Activated CD8-positive, alpha-beta memory T cell treated with anti-CD3 and anti-CD28 coated beads, Interleukin-2, amount 50 U/mL, for 24 hours (primary cell): ENCODE measurements at regions not wholly inside any gene's neighbourhood (a gene's known extent, or its start where the extent isn't known, plus 50 kb on each side); places are given as distances from the start of the nearest gene placed in this dataset.
"Not testable (repeated sequence)": the region's sequence is repeated elsewhere in the genome, so short reads cannot be mapped to it uniquely, and the experiment has no call there.

ENCODE experiments used
- DNase-seq: peaks from one replicate; pipeline ENCODE4 v3.0.0-alpha.2; 2020; ENCODE audit errors: extremely low read depth

- DNase-seq, result no peak
Measured at GRCh38 chr2:147609301-147609700, 235.5 kb upstream of the ACVR2A start.

- DNase-seq, result no peak
Measured at GRCh38 chr2:147607379-147607778, 237.4 kb upstream of the ACVR2A start.

DNA sequence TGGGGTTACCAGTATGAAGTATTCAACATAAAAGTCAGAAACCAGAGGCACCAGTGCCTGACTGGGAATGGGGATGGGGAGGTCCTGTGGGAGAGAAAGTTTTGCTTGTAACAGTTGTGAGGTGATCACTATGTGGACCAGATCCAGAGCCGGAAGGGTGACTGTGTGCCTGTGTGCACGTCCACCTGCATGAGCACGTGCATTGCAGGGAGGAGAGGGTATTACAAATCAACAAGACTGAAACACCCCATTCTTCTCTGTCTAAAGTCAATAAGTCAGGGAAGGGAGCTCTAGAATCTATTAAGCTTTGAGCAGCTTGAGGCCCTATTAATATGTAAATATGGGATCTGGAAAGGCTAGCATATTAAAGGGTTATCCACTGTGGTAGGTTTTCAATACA is 241.0 kb upstream of the ACVR2A start:
- no peak for DNase-seq

GRCh38 chr2:147603447-147603846 is 241.4 kb upstream of the ACVR2A start:
- DNase-seq, result no peak

DNA sequence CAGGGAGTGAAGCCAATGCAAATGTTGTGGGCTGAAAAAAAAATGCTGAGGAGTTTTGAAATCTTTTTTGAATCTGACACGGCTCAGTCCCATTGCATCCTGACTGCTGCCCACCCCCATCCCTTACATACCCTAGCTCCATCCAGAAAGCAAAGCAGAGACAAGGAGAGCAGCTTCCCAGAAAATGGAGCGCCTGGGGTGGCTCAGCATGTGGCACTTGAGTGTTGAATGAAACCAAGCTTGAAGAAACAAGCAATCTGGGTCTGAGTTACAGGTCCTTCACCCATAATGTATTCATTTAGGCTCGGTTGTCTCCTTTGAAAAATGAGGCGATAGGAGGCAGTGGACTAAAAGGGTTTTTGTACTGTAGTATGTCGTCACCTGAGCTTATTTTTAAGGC is 244.2 kb upstream of the ACVR2A start:
- DNase-seq, result no peak

GRCh38 chr2:147600223-147600622 is 244.6 kb upstream of the ACVR2A start:
- DNase-seq, result no peak

DNA sequence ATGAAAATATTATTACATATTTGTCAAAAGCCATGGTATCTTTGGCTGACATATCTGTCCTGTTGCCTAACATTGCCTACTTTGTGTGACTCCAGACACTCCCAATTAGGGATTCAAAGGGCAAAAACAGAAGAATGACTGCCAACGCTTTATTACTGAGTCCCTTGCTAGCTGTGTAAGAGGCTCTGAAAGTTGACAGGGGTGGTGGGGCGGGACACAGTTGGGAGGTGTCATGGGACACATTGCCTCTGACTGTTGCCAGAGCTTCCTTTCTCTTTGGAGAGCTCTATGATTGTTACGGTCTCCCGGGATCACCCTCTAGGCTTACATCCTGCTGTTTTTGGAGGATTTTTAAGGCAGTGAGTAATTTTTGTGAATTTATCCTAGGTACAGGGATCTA is 249.6 kb upstream of the ACVR2A start:
- DNase-seq, result no peak

DNA sequence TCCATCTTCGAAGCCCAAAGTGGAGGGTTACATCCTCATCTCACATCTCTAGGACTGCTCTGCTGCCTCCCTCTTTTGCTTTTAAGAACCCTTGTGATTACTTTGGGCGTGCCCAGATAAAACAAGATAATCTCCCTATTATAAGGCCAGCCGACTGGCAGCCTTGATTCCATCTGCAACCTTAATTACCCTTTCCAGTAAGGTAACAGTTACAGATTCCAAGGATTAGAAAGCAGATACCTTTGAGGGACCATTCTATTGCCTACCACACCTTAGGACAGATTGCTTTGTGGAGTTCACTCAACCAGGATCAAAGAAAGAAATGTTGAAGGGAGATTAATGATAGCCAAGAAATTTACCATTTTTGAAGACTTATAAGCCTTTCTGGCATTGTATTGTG is 250.8 kb upstream of the ACVR2A start:
- no peak for DNase-seq

DNA sequence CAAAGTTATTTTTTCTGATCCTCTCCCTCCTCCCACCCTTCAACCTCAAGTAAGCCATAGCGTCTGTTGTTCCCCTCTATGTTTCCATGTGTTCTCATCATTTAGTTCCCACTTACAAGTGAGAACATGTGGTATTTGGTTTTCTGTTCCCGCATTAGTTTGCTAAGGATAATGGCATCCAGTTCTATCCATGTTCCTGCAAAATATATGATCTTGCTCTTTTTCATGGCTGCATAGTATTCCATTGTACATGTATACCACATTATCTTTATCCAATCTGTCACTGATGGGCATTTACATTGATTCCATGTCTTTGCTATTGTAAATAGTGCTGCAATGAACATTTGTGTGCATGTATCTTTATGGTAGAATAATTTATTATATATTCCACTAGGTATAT is 252.0 kb upstream of the ACVR2A start:
- not testable (repeated sequence) for DNase-seq

DNA sequence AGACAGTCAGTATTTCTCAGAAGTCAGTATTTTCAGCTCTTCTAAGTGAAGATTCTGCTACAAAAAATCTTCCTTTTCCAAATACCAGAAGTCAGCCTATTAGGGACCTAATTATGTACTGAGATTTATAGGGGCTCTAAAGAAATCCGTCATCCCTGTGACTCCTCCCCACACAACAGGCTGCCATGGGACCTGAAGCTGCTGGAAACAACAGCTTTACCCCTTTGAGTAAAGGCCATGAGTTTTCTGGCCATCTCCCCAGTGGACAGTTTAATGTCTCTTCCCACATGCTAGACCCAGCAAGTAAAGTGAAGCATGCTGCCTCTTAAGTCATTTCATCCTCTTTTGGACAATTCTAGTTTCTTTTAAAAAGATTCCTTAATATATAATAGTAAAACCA is 255.7 kb upstream of the ACVR2A start:
- no peak for DNase-seq

GRCh38 chr2:147588191-147588590 is 256.6 kb upstream of the ACVR2A start:
- no peak for DNase-seq

DNA sequence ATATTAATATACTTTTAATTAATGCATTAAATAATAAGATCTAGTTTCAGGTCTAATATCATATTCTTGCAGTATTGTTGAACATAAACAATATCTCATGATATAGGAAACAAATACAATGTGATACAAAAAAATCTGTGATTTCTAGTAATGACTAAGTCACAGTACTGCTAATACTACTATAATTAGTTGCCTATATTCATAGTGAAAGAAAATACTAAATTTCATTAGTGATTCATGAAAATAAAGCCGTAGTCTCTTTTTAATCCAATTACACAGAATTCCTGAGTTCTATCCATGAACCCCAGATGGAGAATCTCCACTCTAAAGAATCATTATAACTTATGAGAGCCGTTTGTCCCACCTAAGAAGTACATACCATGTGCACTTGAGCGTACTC is 266.3 kb upstream of the ACVR2A start:
- no peak for DNase-seq

GRCh38 chr2:147577998-147578380 is 266.8 kb upstream of the ACVR2A start:
- no peak for DNase-seq

DNA sequence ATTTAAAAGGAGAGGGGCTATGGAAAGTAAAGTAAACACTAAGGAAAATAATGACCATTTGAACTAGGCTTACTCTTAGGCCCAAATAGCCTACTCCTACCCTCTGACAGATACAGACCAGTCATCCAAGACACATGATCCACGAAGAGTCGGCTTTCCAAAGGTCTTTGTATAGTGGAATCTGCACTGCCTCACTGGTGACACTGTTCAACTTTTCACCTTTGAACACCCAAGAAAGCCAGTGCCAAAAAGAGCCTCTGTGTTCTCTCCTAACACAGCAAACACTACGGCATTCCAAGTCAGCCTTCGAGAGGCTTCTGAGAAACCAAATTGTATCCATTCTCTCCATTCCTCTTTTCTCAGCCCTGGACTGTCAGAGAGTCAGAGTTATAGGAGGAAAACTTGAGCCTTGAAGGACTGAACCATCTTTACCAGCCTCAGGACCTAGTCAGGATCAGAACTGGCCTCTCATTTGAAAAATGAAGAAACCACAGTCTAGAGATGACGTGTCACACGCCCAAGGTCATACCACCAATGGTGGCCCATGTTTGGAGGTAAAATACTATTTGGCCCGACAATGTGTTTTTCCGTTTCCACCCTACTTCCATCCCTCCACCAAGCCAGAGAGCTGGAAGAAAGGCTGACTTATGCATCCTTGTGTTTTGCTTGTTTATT is 267.4 kb upstream of the ACVR2A start:
- DNase-seq, result no peak

- DNase-seq, result no peak
Measured at GRCh38 chr2:147575106-147575505, 269.7 kb upstream of the ACVR2A start.

- no peak for DNase-seq
Measured at GRCh38 chr2:147572622-147573021, 272.2 kb upstream of the ACVR2A start.

DNA sequence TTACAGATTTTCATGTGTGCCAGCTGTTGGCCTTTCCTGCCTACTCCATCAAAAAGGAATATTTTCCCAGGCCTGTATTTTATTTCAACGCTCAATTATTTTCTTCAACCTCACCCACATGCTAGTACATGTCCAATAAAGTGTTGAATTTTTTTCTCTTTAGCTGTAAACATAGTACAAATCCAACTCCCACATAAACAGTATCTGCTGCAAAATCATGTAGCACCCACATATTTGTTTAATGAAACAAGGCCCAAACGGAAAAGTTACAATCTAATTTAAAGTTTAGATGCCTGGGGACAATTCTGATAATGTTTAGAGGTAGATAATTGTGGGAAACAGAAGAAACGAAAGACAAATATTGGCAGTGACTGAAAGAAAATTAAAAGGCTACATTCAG is 275.4 kb upstream of the ACVR2A start:
- DNase-seq, result no peak

DNA sequence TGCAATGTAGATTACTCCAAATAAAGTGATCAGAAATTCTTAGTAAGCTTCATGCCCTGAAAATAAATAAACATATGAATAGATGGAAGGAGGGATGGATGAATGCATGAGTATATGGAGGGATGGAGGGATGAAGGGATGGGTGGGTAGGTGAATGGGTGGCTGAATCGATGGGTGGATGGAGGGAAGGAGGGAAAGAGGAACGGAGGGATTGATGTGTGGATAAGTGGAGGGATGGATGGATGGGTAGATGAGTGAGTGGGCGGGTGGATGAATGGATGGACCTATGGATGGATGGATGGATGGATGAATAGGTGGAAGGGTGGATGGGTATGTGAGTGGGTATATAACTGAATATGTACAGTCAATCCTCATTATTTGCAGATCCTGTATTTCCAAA is 276.7 kb upstream of the ACVR2A start:
- no peak for DNase-seq

DNA sequence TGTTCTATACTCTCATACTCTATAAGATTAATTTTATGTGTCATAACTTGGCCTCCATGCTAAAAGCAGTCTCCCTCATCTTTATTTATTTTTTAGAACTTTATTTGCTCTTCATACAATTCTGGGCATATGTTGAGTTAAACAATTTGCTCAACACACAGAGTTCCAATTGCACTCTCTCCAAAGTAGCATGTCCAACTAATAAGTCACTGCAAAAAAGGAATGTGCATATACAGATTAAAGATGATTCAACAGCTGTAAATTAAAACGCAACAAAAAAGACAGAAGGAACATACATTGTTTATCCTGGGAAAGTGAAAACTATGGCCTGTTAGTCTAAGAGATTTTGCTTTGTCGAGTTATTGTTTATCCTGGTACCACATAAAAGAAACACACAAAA is 277.7 kb upstream of the ACVR2A start:
- DNase-seq, result no peak

GRCh38 chr2:147560810-147561535 is 283.9 kb upstream of the ACVR2A start:
- DNase-seq, result no peak

GRCh38 chr2:147559070-147559725 is 285.6 kb upstream of the ACVR2A start:
- DNase-seq, result no peak

DNA sequence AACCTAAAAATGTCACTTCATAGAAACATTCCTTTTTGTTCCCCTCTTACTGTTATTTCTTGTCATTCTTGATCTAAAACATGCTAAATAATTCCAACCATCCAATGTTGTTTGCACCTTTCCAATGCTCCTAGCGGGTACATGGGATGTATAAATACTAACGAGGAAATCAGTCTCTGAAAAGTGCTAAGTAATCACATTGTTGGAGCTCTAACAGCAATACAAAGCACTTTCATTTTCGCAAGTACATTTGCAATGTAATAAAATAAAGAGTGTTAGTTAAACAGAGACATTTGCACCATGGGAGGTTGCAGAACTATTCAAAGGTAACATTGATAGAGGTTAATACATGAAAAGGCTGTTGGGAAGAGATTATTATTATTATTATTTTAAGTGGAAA is 286.2 kb upstream of the ACVR2A start:
- no peak for DNase-seq

- no peak for DNase-seq
Measured at GRCh38 chr2:147554521-147555107, 290.2 kb upstream of the ACVR2A start.
